ENCODE measurements at regions not wholly inside any gene's neighbourhood (a gene's known extent, or its start where the extent isn't known, plus 50 kb on each side); places are given as distances from the start of the nearest gene placed in this dataset.
"Not testable (repeated sequence)": the region's sequence is repeated elsewhere in the genome, so short reads cannot be mapped to it uniquely, and the experiment has no call there.

GRCh38 chr3:30328935-30329334 is 277.5 kb upstream of the TGFBR2 start:
- not testable (repeated sequence) for H4K20me1 ChIP-seq (ENCODE audit: insufficient read depth, low read length, poor library complexity, severe bottlenecking); H3K9me2 ChIP-seq (replicated peaks; ENCODE audit: low read depth, low read length); H2AFZ ChIP-seq (ENCODE audit: low read length); H3K79me2 ChIP-seq (ENCODE audit: insufficient read depth, low read length); H3K9ac ChIP-seq (ENCODE audit: low read depth, low read length, poor library complexity, severe bottlenecking); H3K9me3 ChIP-seq (ENCODE audit: insufficient read depth, low read depth, low read length); H3K4me2 ChIP-seq (ENCODE audit: low read depth, low read length, poor library complexity, severe bottlenecking); H3K27me3 ChIP-seq (ENCODE audit: insufficient read depth, low read length, poor library complexity, severe bottlenecking); H3F3A ChIP-seq (ENCODE audit: low read depth); H3K4me1 ChIP-seq (ENCODE audit: insufficient read depth, low read length, poor library complexity, severe bottlenecking); H3K36me3 ChIP-seq (ENCODE audit: insufficient read depth, low read length); H3K4me3 ChIP-seq (ENCODE audit: low read length, poor library complexity, severe bottlenecking)

- Histone ChIP-seq H3K4me1 (ENCODE audit: insufficient read depth, low read length, poor library complexity, severe bottlenecking) (no peaks in the 10 kb centered on the region), H3K4me3 (ENCODE audit: low read length, poor library complexity, severe bottlenecking) (no peak overlapping the region), H3K27me3 (ENCODE audit: insufficient read depth, low read length, poor library complexity, severe bottlenecking) (no peaks in the 10 kb centered on the region), H3K9ac (ENCODE audit: low read depth, low read length, poor library complexity, severe bottlenecking) (no peak overlapping the region), H3K36me3 (ENCODE audit: insufficient read depth, low read length) (no peaks in the 10 kb centered on the region), H3K79me2 (ENCODE audit: insufficient read depth, low read length) (no peaks in the 10 kb centered on the region), H3K9me2 (replicated peaks; ENCODE audit: low read depth, low read length) (no peaks in the 10 kb centered on the region), H3K9me3 (ENCODE audit: insufficient read depth, low read depth, low read length) (no peaks in the 10 kb centered on the region), H2AFZ (ENCODE audit: low read length) (no peak overlapping the region), H3K4me2 (ENCODE audit: low read depth, low read length, poor library complexity, severe bottlenecking) (no peak overlapping the region), H4K20me1 (ENCODE audit: insufficient read depth, low read length, poor library complexity, severe bottlenecking) (no peaks in the 10 kb centered on the region), H3F3A (ENCODE audit: low read depth) (no peaks in the 10 kb centered on the region)
- no peak for TF ChIP-seq EZH2phosphoT487 (IDR thresholded peaks at IDR 0.05; ENCODE audit: borderline replicate concordance)
- TF ChIP-seq, protein P1, sequence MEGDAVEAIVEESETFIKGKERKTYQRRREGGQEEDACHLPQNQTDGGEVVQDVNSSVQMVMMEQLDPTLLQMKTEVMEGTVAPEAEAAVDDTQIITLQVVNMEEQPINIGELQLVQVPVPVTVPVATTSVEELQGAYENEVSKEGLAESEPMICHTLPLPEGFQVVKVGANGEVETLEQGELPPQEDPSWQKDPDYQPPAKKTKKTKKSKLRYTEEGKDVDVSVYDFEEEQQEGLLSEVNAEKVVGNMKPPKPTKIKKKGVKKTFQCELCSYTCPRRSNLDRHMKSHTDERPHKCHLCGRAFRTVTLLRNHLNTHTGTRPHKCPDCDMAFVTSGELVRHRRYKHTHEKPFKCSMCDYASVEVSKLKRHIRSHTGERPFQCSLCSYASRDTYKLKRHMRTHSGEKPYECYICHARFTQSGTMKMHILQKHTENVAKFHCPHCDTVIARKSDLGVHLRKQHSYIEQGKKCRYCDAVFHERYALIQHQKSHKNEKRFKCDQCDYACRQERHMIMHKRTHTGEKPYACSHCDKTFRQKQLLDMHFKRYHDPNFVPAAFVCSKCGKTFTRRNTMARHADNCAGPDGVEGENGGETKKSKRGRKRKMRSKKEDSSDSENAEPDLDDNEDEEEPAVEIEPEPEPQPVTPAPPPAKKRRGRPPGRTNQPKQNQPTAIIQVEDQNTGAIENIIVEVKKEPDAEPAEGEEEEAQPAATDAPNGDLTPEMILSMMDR (conservative IDR thresholded peaks at IDR 0.05; ENCODE audit: low read length) = no peak
Observed at GRCh38 chr3:30331519-30331918, 274.9 kb upstream of the TGFBR2 start.

DNA sequence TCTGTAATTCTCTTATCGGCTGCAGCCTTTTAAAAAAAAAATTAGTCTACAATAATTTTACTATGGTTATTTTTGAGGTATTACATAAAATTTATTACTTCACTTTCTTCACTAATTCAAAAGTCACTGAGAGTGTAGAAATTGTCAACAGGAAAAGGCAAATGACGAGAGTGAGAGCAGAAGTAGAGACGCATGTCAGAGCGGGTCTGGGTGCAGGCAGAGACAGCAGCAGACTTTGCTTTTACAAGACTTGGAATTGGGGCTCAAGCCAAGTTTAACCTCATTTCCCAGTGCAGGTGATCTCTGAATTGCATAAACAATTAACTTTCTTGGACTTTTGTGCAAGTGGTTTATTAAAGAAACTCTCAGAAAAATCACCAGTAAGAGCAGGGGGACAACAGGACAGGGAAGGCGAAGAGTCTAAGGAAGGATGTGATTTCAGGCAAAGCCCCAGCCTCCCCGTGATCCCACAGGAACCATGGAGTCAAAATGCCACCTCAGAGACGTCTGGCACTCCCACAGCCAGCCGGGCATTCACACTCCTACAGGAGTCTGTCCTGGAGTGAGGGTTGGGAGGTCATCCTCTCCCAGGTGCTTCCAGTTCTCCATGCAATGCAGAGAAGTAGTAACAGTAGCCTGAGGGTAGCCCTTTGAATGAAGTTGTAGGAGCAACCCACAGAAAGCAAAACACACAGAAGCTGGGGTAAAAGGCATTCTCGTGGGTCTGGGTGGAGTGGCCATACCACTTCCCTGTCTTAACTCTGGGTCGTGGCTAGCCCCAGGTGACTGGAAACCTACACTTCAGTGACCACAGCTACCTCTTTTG is 274.0 kb upstream of the TGFBR2 start:
- Histone ChIP-seq H3K9ac (ENCODE audit: low read depth, low read length, poor library complexity, severe bottlenecking) (no peak overlapping the region), H3K4me1 (ENCODE audit: insufficient read depth, low read length, poor library complexity, severe bottlenecking) (no peaks in the 10 kb centered on the region), H3K79me2 (ENCODE audit: insufficient read depth, low read length) (no peaks in the 10 kb centered on the region), H3K4me2 (ENCODE audit: low read depth, low read length, poor library complexity, severe bottlenecking) (no peak overlapping the region), H4K20me1 (ENCODE audit: insufficient read depth, low read length, poor library complexity, severe bottlenecking) (no peaks in the 10 kb centered on the region), H3K27me3 (ENCODE audit: insufficient read depth, low read length, poor library complexity, severe bottlenecking) (no peaks in the 10 kb centered on the region), H3K4me3 (ENCODE audit: low read length, poor library complexity, severe bottlenecking) (no peak overlapping the region), H3F3A (ENCODE audit: low read depth) (no peaks in the 10 kb centered on the region), H3K9me2 (replicated peaks; ENCODE audit: low read depth, low read length) (no peaks in the 10 kb centered on the region), H2AFZ (ENCODE audit: low read length) (no peak overlapping the region), H3K36me3 (ENCODE audit: insufficient read depth, low read length) (no peaks in the 10 kb centered on the region), H3K9me3 (ENCODE audit: insufficient read depth, low read depth, low read length) (no peaks in the 10 kb centered on the region)
- TF ChIP-seq, protein P1 (conservative IDR thresholded peaks at IDR 0.05; ENCODE audit: low read length) = no peak
- TF ChIP-seq EZH2phosphoT487 (IDR thresholded peaks at IDR 0.05; ENCODE audit: borderline replicate concordance) = no peak

DNA sequence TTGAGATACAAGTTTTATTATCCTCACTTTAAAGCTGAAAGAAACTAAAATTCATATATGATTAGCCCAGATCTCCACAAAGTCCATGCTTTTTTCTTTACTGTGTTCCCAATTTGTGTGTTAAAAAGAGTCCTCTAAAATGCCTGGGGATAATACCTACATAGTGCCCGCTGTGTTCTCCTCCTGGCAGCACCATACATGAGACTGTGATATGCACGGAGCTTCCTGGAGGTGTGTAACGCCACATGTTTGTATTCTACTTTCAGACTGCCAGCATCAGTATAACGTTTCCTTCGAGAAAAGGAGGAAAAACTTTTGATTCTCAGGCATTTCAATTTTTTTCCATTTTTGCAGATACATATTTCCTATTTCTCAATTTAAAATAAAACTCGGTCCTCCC is 273.3 kb upstream of the TGFBR2 start:
- no peak overlapping the region for H3K4me2 ChIP-seq (ENCODE audit: low read depth, low read length, poor library complexity, severe bottlenecking)
- H3K9ac ChIP-seq (ENCODE audit: low read depth, low read length, poor library complexity, severe bottlenecking) = no peak overlapping the region
- no peaks in the 10 kb centered on the region for H3F3A ChIP-seq (ENCODE audit: low read depth)
- no peaks in the 10 kb centered on the region for H3K9me3 ChIP-seq (ENCODE audit: insufficient read depth, low read depth, low read length)
- no peaks in the 10 kb centered on the region for H3K4me1 ChIP-seq (ENCODE audit: insufficient read depth, low read length, poor library complexity, severe bottlenecking)
- H3K4me3 ChIP-seq (ENCODE audit: low read length, poor library complexity, severe bottlenecking) = no peak overlapping the region
- H3K9me2 ChIP-seq (replicated peaks; ENCODE audit: low read depth, low read length) = no peaks in the 10 kb centered on the region
- TF ChIP-seq, protein P1 (conservative IDR thresholded peaks at IDR 0.05; ENCODE audit: low read length) = no peak
- no peak for TF ChIP-seq EZH2phosphoT487 (IDR thresholded peaks at IDR 0.05; ENCODE audit: borderline replicate concordance)
- no peaks in the 10 kb centered on the region for H3K36me3 ChIP-seq (ENCODE audit: insufficient read depth, low read length)
- no peaks in the 10 kb centered on the region for H3K79me2 ChIP-seq (ENCODE audit: insufficient read depth, low read length)
- H4K20me1 ChIP-seq (ENCODE audit: insufficient read depth, low read length, poor library complexity, severe bottlenecking) = no peaks in the 10 kb centered on the region
- no peak overlapping the region for H2AFZ ChIP-seq (ENCODE audit: low read length)
- H3K27me3 ChIP-seq (ENCODE audit: insufficient read depth, low read length, poor library complexity, severe bottlenecking) = no peaks in the 10 kb centered on the region
